Stimulated activated CD4-positive, alpha-beta T cell treated with anti-CD3 and anti-CD28 coated beads, Interleukin-1b, Interleukin-23, amount 100 ng/mL, for 24 hours (primary cell): ENCODE measurements at regions not wholly inside any gene's neighbourhood (a gene's known extent, or its start where the extent isn't known, plus 50 kb on each side); places are given as distances from the start of the nearest gene placed in this dataset.

Experiments used
- DNase-seq, 4 experiments: peaks; one replicate each; pipeline ENCODE4 v3.0.0-alpha.2; 2020; ENCODE audit warnings: low read depth in 4 of 4, low spot score in 1 of 4

- DNase-seq: no peak
Measured at GRCh38 chr9:107118863-107119624, 164.0 kb upstream of the RAD23B start.

GRCh38 chr9:107119735-107120134, 163.3 kb upstream of the RAD23B start:
- no peak for DNase-seq

- DNase-seq: no peak
Measured at GRCh38 chr9:107123389-107123788, 159.7 kb upstream of the RAD23B start.

GRCh38 chr9:107127608-107128007, 155.5 kb upstream of the RAD23B start:
- DNase-seq: no peak

- no peak for DNase-seq
Measured at GRCh38 chr9:107131108-107131799, 151.8 kb upstream of the RAD23B start.

- no peak for DNase-seq
Measured at GRCh38 chr9:107136296-107136695, 146.8 kb upstream of the RAD23B start.

GRCh38 chr9:107137495-107138202, 145.4 kb upstream of the RAD23B start:
- DNase-seq: no peak

GRCh38 chr9:107138261-107138992, 144.7 kb upstream of the RAD23B start:
- no peak for DNase-seq

- no peak for DNase-seq
Measured at GRCh38 chr9:107141967-107142366, 141.1 kb upstream of the RAD23B start.

- no peak for DNase-seq
Measured at GRCh38 chr9:107142430-107142829, 140.6 kb upstream of the RAD23B start.

GRCh38 chr9:107142896-107143603, 140.0 kb upstream of the RAD23B start:
- no peak for DNase-seq

- DNase-seq: no peak
Measured at GRCh38 chr9:107144475-107144874, 138.6 kb upstream of the RAD23B start.

- no peak for DNase-seq
Measured at GRCh38 chr9:107147134-107147533, 135.9 kb upstream of the RAD23B start.

GRCh38 chr9:107148216-107148615, 134.9 kb upstream of the RAD23B start:
- DNase-seq: no peak

- DNase-seq: no peak
Measured at GRCh38 chr9:107149756-107150155, 133.3 kb upstream of the RAD23B start.

GRCh38 chr9:107153336-107153735, 129.7 kb upstream of the RAD23B start:
- no peak for DNase-seq

- DNase-seq: no peak
Measured at GRCh38 chr9:107154291-107154690, 128.8 kb upstream of the RAD23B start.

- DNase-seq: no peak
Measured at GRCh38 chr9:107154766-107155165, 128.3 kb upstream of the RAD23B start.

GRCh38 chr9:107155244-107155817, 127.7 kb upstream of the RAD23B start:
- no peak for DNase-seq

GRCh38 chr9:107158321-107158720, 124.8 kb upstream of the RAD23B start:
- no peak for DNase-seq
